ENCODE measurements at regions not wholly inside any gene's neighbourhood (a gene's known extent, or its start where the extent isn't known, plus 50 kb on each side); places are given as distances from the start of the nearest gene placed in this dataset.
A peak's percentile ranks its signal among the peaks of the same experiment; 100 is the strongest.

GRCh38 chr18:78156466-78156865, 823.2 kb upstream of the SALL3 start:
- Mint-ChIP-seq H3K4me3 (ENCODE audit: unreplicated experiment) (no peak overlapping the region), H3K4me1 (ENCODE audit: insufficient read depth, unreplicated experiment) (peaks cover 5% of the 10 kb centered on the region), H3K9me3 (ENCODE audit: unreplicated experiment) (peaks cover 14% of the 10 kb centered on the region), H3K36me3 (ENCODE audit: insufficient read depth, unreplicated experiment) (no peaks in the 10 kb centered on the region), H3K27ac (ENCODE audit: low read depth, unreplicated experiment) (no peak overlapping the region), H3K27me3 (ENCODE audit: insufficient read depth, unreplicated experiment) (no peaks in the 10 kb centered on the region)
- ChIA-PET CTCF (interaction anchor here (0.8 kb wide), 1 partner anchor 9 kb away, joined by 4 read pairs; no protein-coding TSS in a partner anchor), POLR2A (interaction anchor here (0.6 kb wide), 1 partner anchor 651 kb away, joined by 3 read pairs; no protein-coding TSS in a partner anchor)
- no peak for TF ChIP-seq CTCF (IDR thresholded peaks at IDR 0.05; ENCODE audit: unreplicated experiment)
- BruUV-seq (replicated peaks): no TSS peak
- no peak for DNase-seq (ENCODE audit: unreplicated experiment)
- intact Hi-C loops (cut with micrococcal nuclease): no loop called here

GRCh38 chr18:78158943-78159342, 820.7 kb upstream of the SALL3 start:
- DNase-seq (ENCODE audit: unreplicated experiment): no peak
- intact Hi-C loops (cut with micrococcal nuclease): no loop called here
- H3K4me3 Mint-ChIP-seq (ENCODE audit: unreplicated experiment): no peak overlapping the region
- H3K27ac Mint-ChIP-seq (ENCODE audit: low read depth, unreplicated experiment): no peak overlapping the region
- CTCF ChIA-PET: interaction anchor here (0.6 kb wide), 3 partner anchors 44 to 1980 kb away, joined by 3 read pairs; no protein-coding TSS in a partner anchor
- no peaks in the 10 kb centered on the region for H3K36me3 Mint-ChIP-seq (ENCODE audit: insufficient read depth, unreplicated experiment)
- no TSS peak for BruUV-seq (replicated peaks)
- POLR2A ChIA-PET: no interaction called here
- H3K27me3 Mint-ChIP-seq (ENCODE audit: insufficient read depth, unreplicated experiment): no peaks in the 10 kb centered on the region
- peaks cover 14% of the 10 kb centered on the region for H3K9me3 Mint-ChIP-seq (ENCODE audit: unreplicated experiment)
- H3K4me1 Mint-ChIP-seq (ENCODE audit: insufficient read depth, unreplicated experiment): peaks cover 5% of the 10 kb centered on the region
- no peak for TF ChIP-seq CTCF (IDR thresholded peaks at IDR 0.05; ENCODE audit: unreplicated experiment)

- BruUV-seq (replicated peaks): no TSS peak
- Mint-ChIP-seq H3K9me3 (ENCODE audit: unreplicated experiment) (peaks cover 18% of the 10 kb centered on the region), H3K27ac (ENCODE audit: low read depth, unreplicated experiment) (no peak overlapping the region), H3K36me3 (ENCODE audit: insufficient read depth, unreplicated experiment) (no peaks in the 10 kb centered on the region), H3K27me3 (ENCODE audit: insufficient read depth, unreplicated experiment) (no peaks in the 10 kb centered on the region), H3K4me3 (ENCODE audit: unreplicated experiment) (no peak overlapping the region), H3K4me1 (ENCODE audit: insufficient read depth, unreplicated experiment) (peaks cover 5% of the 10 kb centered on the region)
- no peak for DNase-seq (ENCODE audit: unreplicated experiment)
- intact Hi-C loops (cut with micrococcal nuclease): no loop called here
- ChIA-PET POLR2A (no interaction called here), CTCF (interaction anchor here (0.6 kb wide), 2 partner anchors 43 to 1981 kb away, joined by 3 read pairs; no protein-coding TSS in a partner anchor)
- TF ChIP-seq CTCF (IDR thresholded peaks at IDR 0.05; ENCODE audit: unreplicated experiment): no peak
Measured at GRCh38 chr18:78159397-78159796, 820.2 kb upstream of the SALL3 start.

GRCh38 chr18:78160961-78161656, 818.5 kb upstream of the SALL3 start:
- H3K4me1 Mint-ChIP-seq (ENCODE audit: insufficient read depth, unreplicated experiment): peaks cover 5% of the 10 kb centered on the region
- intact Hi-C loops (cut with micrococcal nuclease): no loop called here
- H3K27me3 Mint-ChIP-seq (ENCODE audit: insufficient read depth, unreplicated experiment): no peaks in the 10 kb centered on the region
- ChIA-PET POLR2A (no interaction called here), CTCF (interaction anchor here (0.5 kb wide), 1 partner anchor 86 kb away, joined by 3 read pairs; no protein-coding TSS in a partner anchor)
- H3K9me3 Mint-ChIP-seq (ENCODE audit: unreplicated experiment): peaks cover 17% of the 10 kb centered on the region
- no peak for TF ChIP-seq CTCF (IDR thresholded peaks at IDR 0.05; ENCODE audit: unreplicated experiment)
- no peaks in the 10 kb centered on the region for H3K36me3 Mint-ChIP-seq (ENCODE audit: insufficient read depth, unreplicated experiment)
- peak; percentile 9 for DNase-seq (ENCODE audit: unreplicated experiment)
- H3K4me3 Mint-ChIP-seq (ENCODE audit: unreplicated experiment): no peak overlapping the region
- no peak overlapping the region for H3K27ac Mint-ChIP-seq (ENCODE audit: low read depth, unreplicated experiment)
- no TSS peak for BruUV-seq (replicated peaks)

Data from MCF 10A (cell line).